Stimulated activated CD4-positive, alpha-beta T cell treated with anti-CD3 and anti-CD28 coated beads, TNF-alpha, amount 100 ng/mL, for 24 hours (primary cell): ENCODE measurements at regions not wholly inside any gene's neighbourhood (a gene's known extent, or its start where the extent isn't known, plus 50 kb on each side); places are given as distances from the start of the nearest gene placed in this dataset.
"Not testable (repeated sequence)": the region's sequence is repeated elsewhere in the genome, so short reads cannot be mapped to it uniquely, and the experiment has no call there.

Source experiments
- DNase-seq, 3 experiments: peaks; one replicate each; pipeline ENCODE4 v3.0.0-alpha.2; 2020; ENCODE audit warnings: low read depth in 3 of 3

GRCh38 chr11:37431633-37432230 is 833.7 kb upstream of the RAG2 start:
- DNase-seq: not testable (repeated sequence)

GRCh38 chr11:37430966-37431632 is 833.1 kb upstream of the RAG2 start:
- DNase-seq: not testable (repeated sequence)

- no peak for DNase-seq
Observed at GRCh38 chr11:37422511-37422910, 824.5 kb upstream of the RAG2 start.

GRCh38 chr11:37411289-37411688 is 813.3 kb upstream of the RAG2 start:
- no peak for DNase-seq

GRCh38 chr11:37409124-37409523 is 811.1 kb upstream of the RAG2 start:
- no peak for DNase-seq

GRCh38 chr11:37407461-37407860 is 809.4 kb upstream of the RAG2 start:
- no peak for DNase-seq

- DNase-seq: no peak
Observed at GRCh38 chr11:37406651-37407050, 808.6 kb upstream of the RAG2 start.

GRCh38 chr11:37404231-37404630 is 806.2 kb upstream of the RAG2 start:
- DNase-seq: no peak

GRCh38 chr11:37402663-37403062 is 804.6 kb upstream of the RAG2 start:
- no peak for DNase-seq

- no peak for DNase-seq
Observed at GRCh38 chr11:37394236-37394870, 796.3 kb upstream of the RAG2 start.

- DNase-seq: no peak
Observed at GRCh38 chr11:37391615-37392014, 793.6 kb upstream of the RAG2 start.

- no peak for DNase-seq
Observed at GRCh38 chr11:37390576-37391083, 792.6 kb upstream of the RAG2 start.

- no peak for DNase-seq
Observed at GRCh38 chr11:37378958-37379357, 780.9 kb upstream of the RAG2 start.

- no peak for DNase-seq
Observed at GRCh38 chr11:37372667-37373066, 774.6 kb upstream of the RAG2 start.

GRCh38 chr11:37371346-37371970 is 773.4 kb upstream of the RAG2 start:
- DNase-seq: no peak

- no peak for DNase-seq
Observed at GRCh38 chr11:37370817-37371216, 772.8 kb upstream of the RAG2 start.

- DNase-seq: no peak
Observed at GRCh38 chr11:37364246-37364839, 766.3 kb upstream of the RAG2 start.

- DNase-seq: no peak
Observed at GRCh38 chr11:37353192-37353591, 755.2 kb upstream of the RAG2 start.

- no peak for DNase-seq
Observed at GRCh38 chr11:37352485-37352884, 754.4 kb upstream of the RAG2 start.

GRCh38 chr11:37343290-37343689 is 745.3 kb upstream of the RAG2 start:
- DNase-seq: no peak

- no peak for DNase-seq
Observed at GRCh38 chr11:37336401-37336800, 738.4 kb upstream of the RAG2 start.

GRCh38 chr11:37333345-37333744 is 735.3 kb upstream of the RAG2 start:
- DNase-seq: no peak
